GM12872 (cell line): ENCODE measurements at regions not wholly inside any gene's neighbourhood (a gene's known extent, or its start where the extent isn't known, plus 50 kb on each side); places are given as distances from the start of the nearest gene placed in this dataset.

ENCODE experiments used
- TF ChIP-seq, protein P1 (sequence below): IDR thresholded peaks from 3 replicates; pipeline ENCODE4 v1.5.1; 2011; ENCODE audit warnings: low read depth, mild to moderate bottlenecking, low read length, moderate library complexity; ENCODE audit not compliant: insufficient read depth

DNA sequence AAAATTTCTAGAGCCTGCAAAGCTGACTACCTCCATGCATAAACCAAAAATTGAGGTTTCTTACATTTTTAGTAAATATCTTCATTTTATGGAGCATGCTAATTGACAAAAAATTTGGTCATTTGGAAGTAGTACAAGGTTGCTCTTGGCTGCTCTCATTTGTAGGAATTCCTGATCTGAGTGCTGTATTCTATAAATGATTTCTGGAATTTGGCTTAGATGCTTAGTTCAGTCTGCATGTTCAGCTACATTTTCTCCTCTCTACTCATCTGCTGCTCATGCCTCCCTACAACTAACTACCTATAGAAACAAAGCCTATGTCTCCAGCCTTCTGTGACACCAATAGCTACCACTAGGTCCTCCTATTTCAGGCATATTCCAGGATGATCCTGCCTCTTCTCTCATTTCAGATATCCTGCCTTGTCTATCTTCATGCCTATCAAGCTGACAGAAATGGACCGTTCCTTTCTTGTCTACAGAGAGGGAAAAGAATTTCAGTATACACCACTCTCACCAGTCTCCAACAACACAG is 901.1 kb downstream of the TBL1XR1 start:
- TF ChIP-seq, protein P1, sequence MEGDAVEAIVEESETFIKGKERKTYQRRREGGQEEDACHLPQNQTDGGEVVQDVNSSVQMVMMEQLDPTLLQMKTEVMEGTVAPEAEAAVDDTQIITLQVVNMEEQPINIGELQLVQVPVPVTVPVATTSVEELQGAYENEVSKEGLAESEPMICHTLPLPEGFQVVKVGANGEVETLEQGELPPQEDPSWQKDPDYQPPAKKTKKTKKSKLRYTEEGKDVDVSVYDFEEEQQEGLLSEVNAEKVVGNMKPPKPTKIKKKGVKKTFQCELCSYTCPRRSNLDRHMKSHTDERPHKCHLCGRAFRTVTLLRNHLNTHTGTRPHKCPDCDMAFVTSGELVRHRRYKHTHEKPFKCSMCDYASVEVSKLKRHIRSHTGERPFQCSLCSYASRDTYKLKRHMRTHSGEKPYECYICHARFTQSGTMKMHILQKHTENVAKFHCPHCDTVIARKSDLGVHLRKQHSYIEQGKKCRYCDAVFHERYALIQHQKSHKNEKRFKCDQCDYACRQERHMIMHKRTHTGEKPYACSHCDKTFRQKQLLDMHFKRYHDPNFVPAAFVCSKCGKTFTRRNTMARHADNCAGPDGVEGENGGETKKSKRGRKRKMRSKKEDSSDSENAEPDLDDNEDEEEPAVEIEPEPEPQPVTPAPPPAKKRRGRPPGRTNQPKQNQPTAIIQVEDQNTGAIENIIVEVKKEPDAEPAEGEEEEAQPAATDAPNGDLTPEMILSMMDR, result no peak

DNA sequence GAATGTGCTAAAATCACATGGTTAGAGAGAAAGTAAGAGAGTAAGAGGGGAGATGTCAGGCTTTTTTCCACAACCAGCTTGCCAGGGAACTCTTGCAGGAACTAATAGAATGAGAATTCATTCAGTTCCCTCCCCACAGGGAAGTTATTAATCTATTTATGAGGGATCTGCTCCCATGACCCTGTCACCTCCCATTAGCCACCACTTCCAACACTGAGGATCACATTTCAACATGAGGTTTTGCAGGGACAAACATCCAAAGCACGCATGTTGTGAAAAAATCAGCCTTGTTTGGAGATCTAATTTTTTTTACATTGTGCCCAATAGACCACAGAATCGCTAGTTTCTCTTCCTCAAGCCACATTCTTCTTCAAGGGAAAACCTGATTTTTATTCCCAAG is 904.0 kb downstream of the TBL1XR1 start:
- TF ChIP-seq, protein P1, result no peak

DNA sequence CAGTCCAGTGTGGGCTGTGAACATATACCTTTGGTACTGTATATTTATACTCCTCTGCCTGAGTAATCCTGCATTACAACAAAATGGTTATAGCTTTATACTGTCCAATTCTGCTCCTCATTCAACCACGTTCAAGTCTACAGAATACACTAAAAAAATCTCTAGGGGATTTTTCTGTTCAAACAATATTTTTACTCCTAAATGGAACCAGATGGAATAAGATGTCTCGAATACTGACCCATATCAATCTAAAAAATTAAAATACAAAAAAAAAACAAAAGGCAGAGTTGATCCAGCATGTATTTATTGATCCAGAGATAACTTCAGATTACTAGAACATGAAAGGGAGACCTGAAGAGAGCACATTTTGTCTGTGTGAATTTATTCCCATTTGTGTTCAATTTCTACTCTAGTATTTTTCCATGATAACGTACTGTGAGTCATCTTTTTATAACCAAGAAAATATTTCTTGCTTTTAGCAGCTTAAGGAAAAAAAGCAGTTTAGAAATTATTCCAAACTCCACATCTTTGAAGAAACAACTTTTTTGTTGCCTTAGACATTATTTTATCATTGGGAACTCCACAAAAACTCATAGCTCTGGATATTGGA is 910.7 kb downstream of the TBL1XR1 start:
- TF ChIP-seq, protein P1, result no peak

DNA sequence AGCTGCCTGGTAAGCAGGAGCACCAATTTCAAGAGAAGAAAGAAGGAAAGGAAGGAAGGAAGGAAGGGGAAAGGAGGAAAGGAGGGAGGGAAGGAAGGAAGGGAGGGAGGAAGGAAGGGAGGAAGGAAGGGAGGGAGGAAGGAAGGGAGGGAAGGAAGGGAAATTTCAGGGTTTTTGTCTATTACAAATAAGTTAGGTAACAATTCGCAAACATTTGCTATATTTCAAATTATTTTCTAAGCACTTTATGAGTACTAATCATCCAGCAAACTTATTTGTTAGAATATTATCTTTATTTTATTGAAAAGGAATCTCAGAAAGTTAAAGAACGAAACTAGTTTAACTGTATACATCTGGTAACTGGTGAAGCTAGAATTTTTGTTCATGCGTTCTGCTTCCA is 921.7 kb downstream of the TBL1XR1 start:
- TF ChIP-seq, protein P1, result no peak

DNA sequence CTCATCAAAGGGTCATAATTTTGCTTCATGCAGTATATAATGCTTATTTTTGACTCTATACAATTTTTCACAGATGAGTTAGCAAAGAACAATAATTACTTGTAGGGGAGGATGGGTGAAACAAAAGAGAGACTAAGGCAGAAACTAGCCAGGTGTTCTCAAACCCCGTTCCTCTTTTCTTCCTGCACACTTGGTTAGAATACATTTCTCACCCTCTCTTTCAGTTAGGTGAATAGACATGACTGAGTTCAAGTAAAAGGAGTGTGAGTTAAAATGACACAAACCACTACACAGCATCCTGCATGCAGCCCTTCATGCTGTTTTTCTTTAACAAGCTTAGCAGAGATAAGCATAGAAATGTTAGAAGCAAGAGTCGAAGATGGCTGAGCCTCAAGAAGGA is 922.2 kb downstream of the TBL1XR1 start:
- TF ChIP-seq, protein P1, result no peak

DNA sequence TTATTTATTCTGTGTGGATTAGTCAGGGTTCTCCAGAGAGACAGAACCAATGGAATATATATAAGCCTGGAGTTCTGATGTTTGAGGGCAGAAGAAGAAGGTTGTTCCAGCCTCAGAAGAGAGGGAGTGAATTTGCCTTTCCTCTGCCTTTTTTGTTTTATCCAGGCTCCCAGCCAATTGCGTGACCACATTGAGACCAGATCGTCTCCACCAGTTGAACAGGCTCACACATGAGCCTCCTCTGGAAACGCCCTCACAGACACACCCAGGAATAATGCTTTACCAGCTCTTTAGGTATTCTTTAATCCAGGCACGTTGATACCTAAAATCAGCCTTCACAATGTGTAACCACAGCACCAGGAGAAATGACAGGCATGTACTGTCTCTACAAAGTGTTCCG is 923.1 kb downstream of the TBL1XR1 start:
- TF ChIP-seq, protein P1, result no peak

DNA sequence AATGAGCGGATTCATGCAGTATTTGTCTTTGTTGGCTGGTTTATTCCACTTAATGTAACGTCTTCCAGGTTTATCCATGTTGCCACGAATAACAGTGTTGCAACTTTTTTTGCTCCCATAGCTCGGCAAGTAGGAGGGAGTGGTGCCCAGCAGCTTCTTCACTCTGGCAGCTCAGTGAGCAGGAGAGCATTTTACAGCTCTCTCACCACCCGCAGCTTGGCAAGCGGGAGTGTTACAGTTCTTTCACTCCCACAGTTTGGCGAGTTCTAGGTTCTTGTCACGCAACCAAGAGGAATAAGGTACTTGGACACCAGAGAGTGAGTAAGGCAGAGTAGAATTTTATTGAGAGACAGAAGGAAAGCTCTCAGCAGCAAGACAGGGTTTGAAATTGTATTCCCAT is 935.2 kb downstream of the TBL1XR1 start:
- TF ChIP-seq, protein P1, result no peak

DNA sequence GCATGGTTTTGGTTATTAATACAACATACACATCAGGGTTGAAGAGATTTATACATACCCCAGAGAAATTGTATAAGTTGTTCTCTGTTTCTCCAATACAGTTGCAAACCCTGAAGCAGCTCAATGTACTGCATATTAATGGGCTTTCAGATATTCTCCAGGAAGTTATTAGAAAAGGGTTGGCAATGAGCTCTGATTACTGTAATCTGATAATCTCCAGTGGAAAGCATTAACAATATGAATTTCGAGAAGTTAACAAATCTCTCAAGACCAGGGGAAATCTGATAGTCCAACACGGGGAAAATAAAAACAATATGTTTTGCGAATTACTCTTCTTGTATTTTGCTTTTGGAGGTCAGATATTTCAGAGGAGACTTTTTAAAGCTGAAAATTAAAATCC is 950.1 kb downstream of the TBL1XR1 start:
- TF ChIP-seq, protein P1, result no peak
